GM18499 (cell line): ENCODE measurements at regions not wholly inside any gene's neighbourhood (a gene's known extent, or its start where the extent isn't known, plus 50 kb on each side); places are given as distances from the start of the nearest gene placed in this dataset.
"Not testable (repeated sequence)": the region's sequence is repeated elsewhere in the genome, so short reads cannot be mapped to it uniquely, and the experiment has no call there.

Experiments used
- ATAC-seq: cut with Tn5 transposase; IDR thresholded peaks from one replicate; pipeline ENCODE4 v1.9.1; 2021; ENCODE audit warnings: moderate number of reproducible peaks; ENCODE audit not compliant: insufficient read depth, unreplicated experiment

DNA sequence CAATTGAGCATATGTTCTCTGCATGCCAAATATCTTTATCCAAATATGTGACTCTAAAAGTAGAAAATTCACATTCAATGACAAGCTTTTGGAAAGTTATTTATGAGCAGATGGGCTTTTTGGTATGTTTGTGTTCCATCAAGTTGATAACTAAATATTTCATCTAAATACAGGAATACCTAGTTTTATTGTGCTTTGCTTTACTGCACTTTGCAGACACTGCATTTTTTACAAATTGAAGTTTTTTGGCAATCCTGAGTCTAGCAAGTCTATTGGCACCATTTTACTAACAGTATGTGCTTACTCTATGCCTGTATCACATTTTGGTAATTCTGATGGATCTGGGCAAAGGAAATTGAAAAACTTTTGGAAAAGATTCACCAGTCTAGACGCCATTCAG is 133.8 kb downstream of the ATXN7L3B start:
- no peak for ATAC-seq

DNA sequence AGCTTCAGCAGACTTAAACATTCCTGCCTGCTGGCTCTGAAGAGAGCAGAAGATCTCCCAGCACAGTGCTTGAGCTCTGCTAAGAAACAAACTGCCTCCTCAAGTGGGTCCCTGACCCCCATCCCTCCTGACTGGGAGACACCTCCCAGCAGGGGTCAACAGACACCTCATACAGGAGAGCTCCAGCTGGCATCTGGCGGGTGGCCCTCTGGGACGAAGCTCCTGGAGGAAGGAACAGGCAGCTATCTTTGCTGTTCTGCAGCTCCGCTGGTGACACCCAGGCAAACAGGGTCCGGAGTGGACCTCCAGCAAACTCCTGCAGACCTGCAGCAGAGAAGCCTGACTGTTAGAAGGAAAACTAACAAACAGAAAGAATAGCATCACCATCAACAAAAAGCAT is 139.3 kb downstream of the ATXN7L3B start:
- not testable (repeated sequence) for ATAC-seq

DNA sequence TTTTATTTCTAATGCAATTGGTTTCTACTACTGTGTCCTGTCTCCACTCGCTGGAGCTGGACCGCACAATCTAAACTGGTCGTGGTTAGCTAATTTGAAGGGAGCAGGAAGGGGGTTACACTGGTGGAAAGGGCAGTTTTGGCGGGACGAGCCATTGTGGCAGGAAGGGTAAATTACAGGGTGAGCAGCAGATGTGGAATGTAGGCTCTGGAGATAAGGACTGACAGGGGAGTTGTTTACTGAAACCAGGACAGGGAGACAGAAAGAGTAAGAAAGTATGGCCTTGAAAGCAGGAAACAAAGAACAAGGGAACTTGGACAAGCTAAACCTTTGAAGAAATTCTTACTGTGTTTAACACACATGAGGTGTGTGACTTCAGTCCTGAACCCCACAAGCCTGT is 147.8 kb downstream of the ATXN7L3B start:
- no peak for ATAC-seq

DNA sequence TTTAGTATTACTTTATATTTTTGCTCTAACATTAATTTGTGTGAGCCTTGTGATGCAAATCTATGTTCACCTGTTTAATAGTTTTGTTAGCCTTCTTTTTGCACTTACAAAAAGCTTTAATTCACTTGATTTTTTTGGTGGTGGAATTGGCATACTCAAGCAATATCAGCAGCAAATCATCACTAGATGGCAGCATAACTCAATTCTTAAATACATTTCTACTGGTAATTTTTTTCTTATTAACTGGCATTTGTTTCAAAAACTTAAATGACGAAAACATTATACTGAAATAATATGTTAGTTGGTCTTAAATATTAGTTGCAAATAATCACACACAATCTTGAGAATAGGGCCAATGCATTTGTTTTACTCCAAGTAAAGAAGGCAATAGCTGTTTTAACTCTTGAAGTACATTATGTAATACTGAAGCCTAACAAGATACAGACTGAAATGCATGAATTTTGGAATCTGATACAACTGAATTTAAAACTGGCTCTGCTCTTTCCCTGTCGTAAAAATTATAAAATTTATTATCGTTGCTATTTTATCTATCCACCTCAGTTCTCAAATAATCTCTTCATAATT is 151.5 kb downstream of the ATXN7L3B start:
- no peak for ATAC-seq

DNA sequence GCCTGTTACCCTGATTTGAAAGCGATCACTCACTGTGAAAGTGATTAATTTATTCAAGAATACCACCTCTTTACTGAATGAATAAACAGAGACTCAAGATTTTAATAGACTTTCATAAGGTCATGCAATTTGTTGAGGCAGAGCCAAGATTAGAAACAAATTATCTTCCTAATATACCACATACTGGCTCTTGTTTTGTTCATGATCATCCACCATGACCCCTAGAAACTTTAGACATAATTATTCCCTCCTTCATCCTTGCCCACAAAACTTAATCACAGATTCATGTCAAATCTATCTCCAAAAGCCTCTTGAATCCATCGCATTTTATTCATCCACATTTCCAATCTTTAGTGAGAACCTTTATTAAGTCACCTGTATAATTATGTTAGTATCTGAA is 152.3 kb downstream of the ATXN7L3B start:
- no peak for ATAC-seq

DNA sequence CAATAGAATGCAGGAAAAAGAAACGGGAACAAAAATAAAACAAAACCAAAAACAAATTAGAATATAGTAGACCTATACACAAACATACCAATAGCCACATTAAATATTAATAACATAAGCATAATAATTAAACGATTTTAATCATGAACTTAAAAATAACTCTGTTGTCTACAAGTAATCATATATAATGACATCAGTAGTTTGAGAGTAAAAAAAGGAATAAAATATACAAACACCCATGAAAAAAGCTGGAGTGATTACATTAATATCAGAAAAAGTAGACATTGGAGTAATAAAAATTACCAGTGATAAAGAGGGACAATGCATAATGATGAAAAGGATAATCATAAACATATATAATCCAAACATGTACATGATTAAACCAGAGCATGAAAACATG is 181.8 kb downstream of the ATXN7L3B start:
- no peak for ATAC-seq

DNA sequence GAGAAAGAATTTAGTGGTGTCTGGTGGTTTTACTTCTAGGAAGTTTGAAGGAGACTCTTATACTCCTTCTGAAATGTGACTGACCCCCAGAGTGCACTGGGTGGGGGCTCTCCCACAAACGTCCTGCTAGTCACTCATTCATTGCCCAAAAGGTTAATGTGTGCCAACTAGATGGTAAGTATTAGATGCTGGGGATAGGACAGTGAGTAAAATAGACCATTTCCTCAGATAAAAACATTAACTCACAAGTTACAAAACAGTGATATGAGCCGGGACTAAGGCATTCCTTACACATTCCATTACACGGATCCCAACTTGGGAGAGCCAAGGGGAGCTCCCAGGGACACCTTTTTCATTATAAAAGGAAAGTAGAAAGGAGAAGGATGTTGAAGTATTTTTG is 185.1 kb downstream of the ATXN7L3B start:
- no peak for ATAC-seq

DNA sequence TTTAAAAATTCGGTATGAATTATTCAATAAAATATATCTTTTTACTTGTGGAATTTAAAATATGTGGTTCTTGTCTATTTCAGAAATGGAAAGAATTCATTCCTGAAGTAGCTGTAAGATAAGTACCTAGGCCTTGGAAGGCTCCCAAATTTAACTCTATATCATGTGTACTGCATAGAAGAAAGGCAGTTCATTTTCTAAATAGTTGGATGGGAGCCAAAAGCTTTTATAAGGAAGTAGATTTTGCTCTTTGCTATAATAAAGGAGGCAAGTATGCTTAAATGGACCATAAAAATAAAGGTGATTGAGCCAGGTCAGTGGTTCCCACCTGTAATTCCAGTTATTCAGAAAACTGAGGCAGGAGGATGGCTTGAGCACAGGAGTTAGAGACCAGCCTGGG is 187.5 kb downstream of the ATXN7L3B start:
- no peak for ATAC-seq

DNA sequence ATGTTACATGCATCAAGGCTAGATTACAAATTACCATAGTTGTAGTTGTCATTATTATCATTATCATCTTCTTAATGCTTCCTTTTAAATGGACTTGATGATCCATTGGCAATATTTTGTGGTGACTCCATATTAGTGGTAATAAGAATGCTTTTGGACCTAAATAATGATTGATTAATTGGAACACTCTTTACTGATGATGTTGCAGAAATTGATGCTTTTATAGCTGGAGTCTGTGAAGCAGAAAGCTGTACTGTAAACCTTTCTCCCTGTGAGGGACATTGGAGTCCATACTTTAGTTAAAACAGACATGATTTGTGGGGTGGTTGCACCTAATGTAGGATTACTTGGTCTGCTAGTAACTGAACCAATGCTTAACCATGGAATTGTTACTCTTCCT is 190.4 kb downstream of the ATXN7L3B start:
- no peak for ATAC-seq

DNA sequence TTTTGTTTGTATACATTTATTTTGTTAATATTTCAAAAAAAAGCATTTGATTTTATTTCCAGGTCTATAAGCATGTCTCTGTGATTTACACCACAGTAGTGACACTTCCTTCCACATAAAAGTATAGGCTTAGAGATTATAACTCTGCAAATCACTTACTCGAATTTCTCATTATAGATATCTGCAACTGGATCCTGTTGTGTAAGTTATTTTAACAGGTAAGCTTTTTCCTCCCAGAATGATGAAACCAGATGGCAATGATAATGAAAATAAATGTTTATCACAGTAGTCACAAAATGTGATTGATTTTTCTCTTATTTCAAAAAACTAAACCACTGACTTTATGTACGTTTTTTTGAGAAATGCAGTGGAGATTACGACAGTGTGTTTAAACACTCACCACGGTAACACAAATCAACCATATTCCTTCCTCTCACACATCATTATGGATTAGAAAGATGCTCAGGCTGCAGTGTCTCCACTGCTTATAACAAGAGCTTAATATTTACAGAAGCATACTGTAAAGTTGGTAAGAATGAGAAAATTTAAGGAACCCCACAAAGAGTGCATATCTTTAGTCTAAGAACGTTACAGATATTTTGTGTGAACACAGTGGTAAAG is 194.6 kb downstream of the ATXN7L3B start:
- no peak for ATAC-seq

DNA sequence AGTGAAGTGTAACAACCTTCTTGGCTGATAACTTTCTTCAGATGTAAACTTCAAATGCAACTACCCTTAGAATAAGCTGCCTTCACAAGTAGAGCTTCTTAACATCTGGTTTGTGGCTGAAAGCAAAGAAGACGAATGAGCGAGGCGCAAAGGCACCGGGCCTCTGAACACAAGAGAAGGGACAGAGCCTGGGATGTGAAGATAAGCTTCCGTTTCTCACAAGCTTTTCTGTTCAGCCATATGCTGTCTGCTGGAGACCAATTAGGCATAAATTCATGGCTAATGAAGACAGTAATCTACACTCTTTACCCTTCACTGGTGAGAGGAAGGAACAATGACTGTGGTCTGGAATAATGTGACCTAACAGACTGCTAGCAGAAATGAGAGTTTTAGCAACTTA is 195.2 kb downstream of the ATXN7L3B start:
- ATAC-seq, result no peak

DNA sequence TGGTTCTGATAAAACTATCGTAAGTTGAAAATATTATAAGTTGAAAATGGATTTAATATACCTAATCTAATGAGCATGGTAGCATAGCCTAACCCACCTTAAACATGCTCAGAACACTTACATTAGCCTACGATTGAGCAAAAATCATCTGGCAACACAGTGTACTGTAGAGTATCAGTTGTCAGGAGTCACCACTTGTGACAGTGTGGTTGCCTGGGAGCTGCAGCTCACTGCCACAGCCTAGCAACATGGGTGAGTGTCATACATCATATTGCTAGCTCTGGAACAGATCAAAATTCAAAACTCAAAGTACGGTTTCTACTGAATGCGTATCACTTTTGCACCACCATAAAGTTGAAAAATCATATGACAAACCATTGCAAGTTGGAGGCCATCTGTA is 203.5 kb downstream of the ATXN7L3B start:
- ATAC-seq, result no peak

DNA sequence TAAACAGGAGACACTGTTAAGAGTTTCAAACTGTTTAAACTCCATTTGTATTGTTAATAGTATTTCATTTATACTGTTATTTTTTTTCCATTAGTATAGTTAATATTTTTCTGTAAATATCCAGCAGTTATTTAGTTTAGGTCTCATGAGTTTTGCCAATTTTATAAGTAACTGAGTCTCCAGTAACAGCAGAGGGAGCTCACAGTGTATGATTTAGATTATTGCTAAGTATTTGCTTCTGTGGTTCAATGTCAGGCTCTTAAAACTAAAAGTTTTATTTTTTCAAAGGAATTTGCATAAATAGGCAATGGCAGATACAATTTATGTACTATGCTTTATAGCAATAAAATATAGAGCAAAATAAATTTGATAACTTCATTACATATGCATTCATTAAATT is 209.7 kb downstream of the ATXN7L3B start:
- no peak for ATAC-seq

DNA sequence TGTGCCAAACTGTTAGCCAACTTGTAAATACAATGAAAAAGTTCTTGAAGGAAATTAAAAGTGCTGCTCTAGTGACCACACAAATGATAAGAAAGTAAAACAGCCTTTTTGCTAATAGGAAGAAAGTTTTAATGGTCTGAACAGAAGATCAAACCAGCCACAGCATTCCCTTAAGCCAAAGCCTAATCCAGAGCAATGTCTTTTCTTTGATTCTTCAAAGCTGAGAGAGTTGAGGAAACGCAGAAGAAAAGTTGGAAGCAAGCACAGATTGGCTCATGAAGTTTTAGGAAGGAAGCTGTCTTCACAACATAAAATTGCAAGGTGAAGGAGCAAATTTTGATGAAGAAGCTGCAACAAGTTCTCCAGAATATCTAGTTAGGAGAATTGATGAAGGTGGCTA is 213.8 kb downstream of the ATXN7L3B start:
- ATAC-seq, result no peak

DNA sequence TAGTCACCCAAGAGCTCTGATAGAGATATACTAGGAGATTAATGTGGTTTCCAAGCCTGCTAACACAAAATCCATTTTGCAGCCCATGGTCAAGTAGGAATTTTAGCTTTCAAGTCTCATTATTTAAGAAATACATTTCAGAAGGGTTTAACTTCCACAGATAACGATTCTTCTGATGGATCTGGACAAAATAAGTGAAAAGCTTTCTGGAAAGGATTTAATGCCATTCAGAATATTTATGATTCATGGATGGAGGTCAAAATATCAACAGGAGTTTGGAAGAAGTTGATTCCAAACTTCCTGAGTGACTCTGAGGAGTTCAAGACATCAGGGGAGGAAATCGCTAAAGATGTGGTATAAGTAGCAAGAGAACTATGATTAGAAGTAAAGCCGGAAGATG is 214.6 kb downstream of the ATXN7L3B start:
- ATAC-seq, result no peak

DNA sequence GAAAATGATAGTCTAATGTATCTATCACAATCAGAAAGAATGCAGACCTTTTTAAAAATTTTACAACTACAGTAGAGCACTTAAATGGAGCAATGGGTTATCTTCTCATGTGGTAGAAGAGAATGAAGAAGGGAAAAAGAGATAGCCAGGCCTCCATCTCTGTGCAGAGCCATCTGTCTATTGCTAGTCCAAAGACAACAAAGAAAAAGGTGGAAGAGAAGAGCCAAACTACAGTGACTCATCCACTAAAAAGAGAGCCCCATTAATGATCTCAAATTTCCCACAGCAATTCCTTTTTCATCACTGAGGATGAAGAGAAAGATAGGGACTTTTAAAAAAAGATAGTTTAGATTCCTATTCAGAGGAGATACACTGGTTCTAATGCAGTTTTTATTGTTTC is 232.9 kb downstream of the ATXN7L3B start:
- ATAC-seq, result no peak

DNA sequence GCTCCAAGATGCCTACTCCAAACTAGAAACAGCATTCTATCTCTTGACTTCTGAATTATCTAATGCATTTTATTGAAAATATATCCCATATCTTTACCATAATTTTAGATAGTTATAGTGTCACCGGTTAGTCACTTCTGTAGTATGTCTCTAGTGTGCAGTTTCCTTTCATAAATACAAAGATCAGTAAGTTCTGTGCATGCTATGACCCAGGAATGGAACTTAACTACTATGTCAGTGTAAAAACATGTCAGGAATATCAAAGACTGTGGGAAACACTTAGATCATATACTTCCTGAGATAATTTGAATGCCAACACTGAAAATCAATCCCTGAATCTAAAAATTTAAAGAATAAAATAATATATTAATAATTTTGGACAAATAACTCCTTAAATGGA is 237.6 kb downstream of the ATXN7L3B start:
- ATAC-seq, result no peak

DNA sequence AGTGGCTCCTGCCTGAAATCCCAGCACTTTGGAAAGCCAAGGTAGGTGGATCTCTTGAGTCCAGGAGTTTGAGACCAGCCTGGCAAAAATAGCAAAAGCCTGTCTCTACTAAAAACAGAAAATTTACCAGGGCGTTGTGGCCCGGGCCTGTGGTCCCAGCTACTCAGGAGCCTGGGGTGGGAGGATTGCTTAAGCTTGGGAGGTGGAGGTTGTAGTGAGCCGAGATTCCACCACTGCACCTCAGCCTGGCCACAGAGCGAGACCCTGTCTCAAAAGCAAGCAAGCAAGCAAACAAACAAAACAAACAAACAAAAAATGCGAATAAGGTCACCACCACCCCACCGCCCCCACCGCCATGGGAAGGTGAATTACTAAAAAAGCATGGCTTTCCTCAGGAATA is 238.7 kb downstream of the ATXN7L3B start:
- no peak for ATAC-seq

DNA sequence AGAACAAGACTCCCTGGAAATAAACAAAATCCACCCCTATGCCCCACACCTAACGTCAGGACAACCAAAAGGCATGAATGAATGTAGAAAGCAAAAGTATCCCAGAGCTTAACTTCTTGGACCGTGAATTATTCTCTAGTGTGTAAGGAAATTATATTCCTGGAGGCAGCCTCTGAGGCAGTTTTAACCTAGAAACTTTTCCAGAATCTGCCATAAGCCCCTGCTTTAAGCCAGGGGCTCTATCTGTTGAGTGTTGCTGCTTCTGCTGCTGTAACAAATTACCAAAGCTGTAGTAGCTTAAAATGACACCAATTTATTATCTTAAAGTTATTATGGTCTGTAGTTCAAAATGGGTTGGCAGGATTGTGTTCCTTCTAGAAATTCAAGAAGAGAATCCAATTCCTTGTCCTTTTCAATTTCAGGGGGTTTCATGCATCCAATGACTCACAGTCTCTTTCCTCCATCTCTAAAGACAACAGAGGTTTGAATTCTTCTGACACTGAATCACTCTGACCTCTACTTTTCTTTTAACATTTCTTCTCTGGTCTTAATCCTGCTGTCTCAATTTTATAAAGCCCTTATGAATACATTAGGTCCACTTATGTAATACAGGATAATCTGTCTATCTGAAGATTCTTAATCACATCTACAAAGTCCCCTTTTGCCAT is 242.7 kb downstream of the ATXN7L3B start:
- ATAC-seq, result no peak

DNA sequence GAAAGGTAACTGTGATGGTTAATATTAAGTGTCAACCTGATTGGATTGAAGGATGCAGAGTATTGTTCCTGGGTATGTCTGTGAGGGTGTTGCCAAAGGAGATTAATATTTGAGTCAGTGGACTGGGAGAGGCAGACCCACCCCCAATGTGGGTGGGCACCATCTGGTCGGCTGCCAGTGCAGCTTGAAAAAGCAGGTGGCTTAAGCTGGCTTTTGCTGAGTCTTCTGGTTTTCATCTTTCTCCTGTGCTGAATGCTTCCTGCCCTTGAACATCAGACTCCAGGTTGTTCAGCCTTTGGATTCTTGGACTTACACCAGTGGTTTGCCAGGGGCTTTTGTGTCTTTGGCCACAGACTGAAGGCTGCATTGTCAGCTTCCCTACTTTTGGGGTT is 243.2 kb downstream of the ATXN7L3B start:
- not testable (repeated sequence) for ATAC-seq

DNA sequence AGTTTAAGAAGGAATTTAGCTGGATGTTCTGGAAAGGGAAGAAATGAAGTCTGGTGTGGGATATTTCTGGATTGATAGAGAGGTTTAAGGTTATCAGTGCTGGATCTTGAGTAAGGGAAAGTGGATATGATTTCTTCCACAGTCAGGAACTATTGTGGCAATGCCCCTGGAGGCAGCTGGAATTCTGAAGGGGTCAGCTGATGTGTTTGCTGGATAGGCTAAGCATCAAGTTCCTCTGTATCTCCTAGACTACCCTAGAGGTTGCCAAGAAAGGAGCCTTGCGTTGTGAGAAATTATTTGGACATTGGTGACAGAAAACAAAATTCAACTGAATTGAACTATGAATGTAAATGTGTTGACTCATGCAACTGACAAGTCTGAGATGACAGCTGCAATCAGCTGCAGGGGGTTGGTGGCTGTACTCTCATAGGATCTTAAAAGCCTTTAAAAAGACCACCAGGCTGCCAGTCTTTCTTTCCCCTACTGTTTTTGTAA is 244.4 kb downstream of the ATXN7L3B start:
- no peak for ATAC-seq

DNA sequence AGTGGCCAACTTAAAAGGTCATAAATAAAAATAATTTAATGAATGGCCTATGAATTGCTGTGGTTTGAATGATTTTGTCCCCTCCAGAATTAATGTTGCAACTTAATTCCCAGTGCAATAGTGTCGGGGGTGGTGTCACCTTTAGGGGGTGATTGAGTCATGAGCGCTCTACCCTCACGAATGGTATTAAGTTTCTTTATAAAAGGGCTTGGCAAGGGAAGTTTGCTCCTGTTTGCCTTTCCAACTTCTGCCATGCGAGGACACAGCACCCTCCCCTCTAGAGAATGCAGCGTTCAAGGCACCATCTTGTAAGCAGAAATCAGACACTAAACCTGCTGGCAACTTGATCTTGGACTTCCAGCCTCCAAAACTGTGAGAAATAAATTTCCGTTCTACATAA is 253.3 kb downstream of the ATXN7L3B start:
- ATAC-seq, result no peak
